NOMO-1 treated with dmso at 0.1 percent for 144 hours (cell line): ENCODE measurements at regions not wholly inside any gene's neighbourhood (a gene's known extent, or its start where the extent isn't known, plus 50 kb on each side); places are given as distances from the start of the nearest gene placed in this dataset.
"Not testable (repeated sequence)": the region's sequence is repeated elsewhere in the genome, so short reads cannot be mapped to it uniquely, and the experiment has no call there.

Experiments
- DNase-seq: peaks from one replicate; lab custom pipeline; 2025; ENCODE audit not compliant: unreplicated experiment; lab: John Stamatoyannopoulos, UW

DNA sequence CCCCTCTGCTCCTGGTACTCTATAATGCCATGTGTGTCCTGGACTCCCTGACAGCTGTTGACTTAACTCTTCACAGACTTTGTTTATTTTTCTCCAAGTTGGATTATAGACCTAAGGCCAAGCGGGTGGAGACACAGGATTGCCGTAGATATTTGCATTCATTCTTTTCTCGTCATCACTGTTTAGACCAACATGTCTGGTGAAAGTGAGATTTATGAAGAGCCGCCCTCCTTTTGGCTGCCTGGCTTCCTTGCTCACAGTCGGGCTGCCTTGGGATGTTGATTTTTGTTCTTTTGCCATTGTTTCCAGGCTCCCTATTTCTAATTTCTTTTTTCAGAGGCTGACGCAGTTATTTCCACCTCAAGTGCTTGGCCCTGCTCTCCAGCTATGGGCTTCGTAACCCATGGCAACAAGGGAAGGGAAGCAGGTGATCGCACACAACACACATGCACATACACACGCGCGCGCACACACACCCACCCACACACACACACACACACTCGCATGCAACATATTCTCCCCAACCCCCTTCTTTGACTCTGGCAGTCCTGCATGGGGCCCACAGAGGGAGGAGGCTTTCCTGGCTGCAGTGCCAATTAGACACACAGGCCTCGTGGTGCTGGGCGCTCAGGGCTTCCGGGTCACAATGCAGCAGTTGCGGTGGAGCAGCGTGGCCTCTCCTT is 296.5 kb downstream of the MTX2 start:
- DNase-seq: no peak

DNA sequence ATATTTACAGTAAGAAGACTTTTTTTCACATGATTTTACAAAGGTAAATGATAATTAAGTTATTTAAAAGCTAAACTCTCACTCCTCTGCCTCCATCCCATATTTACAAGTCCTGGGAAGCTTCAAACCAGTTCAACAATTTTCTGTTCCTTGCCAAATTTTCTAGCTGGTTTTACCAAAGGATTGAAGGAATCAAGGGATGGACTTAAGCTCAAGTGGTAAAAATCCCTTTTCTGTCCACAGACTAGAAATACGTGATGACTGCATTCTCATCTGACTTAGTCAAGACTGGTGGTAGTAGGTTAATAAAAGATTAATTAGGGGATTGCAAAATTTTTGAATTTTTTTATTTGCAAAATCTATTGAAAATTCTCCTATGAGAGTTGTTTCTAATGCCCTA is 297.3 kb downstream of the MTX2 start:
- DNase-seq: no peak

DNA sequence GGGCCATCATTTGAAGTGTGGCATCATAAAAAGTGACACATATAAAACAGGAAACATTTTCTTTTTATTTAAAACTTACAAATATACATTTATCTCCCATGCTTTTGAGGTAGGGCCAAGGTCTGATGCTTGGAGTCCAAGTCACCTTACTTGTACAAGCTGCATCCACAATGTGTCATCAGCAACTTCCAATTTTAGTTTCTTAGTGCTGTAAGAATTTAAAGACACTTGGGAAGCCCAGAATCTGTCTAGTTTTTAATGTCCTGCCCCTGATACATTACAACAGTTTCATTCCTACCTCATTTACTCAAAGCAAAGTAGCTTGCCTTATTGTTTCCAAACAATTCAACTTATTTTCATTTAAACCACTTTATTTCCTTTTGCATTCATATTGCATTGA is 297.7 kb downstream of the MTX2 start:
- DNase-seq: no peak

DNA sequence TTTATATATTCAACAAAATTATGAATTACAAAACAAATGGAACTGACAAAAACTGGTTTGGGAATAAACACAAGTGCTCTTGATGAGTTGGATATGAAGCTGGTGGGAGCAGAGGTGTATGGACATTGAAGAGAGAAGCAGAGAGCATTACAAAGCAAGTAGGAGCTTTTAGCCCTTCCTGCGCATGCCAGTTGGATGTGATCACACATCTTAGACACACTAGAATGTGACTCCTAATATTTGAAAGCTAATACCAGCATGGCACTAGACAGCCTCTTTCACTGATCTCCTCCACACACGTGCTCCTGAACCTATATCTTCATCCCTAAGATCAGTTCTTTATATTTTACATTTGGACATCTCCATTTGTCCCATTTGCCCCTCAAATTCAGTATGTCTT is 298.1 kb downstream of the MTX2 start:
- DNase-seq: no peak

GRCh38 chr2:176569574-176569973 is 300.3 kb downstream of the MTX2 start:
- DNase-seq: no peak

DNA sequence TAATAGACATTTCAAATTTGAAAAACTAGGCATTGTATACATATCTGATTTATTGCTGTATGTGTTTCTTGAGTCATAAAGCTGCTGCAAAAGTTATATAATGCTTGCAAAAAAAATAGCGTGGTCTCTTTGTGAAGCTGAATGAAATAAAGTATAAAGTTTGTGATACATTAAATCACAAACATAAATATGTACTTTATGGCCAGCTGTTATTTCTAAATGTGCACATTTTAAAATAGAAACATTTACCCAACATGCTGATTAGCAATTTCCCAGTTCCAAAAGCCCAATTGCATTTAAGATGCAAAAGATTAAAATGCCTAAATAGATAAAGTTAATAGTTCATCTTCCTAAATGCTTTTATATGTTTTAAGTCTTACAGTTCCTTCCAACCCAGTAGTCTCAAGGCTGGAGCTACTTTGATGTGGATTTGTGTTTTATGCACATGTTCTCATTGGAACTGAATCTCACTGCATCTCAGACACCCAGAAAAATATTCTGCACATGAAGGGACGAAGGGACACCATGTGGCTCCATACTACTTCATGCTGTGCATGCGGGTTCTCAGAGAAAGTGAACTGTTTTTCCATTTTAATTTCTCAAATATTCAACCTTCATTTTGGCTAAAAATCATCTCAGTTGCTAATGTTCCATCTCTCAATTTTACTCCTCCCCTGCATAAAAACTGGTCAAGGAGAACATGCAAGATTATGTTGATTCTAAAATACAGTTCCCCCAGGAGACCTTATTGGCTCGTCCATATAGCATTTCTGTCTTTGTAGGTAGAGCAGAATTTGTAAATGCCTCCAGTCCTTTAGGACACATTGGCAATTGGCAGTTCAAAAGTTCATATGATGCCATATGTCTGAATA is 304.6 kb downstream of the MTX2 start:
- no peak for DNase-seq

GRCh38 chr2:176574484-176575236 is 305.4 kb downstream of the MTX2 start:
- DNase-seq: no peak

DNA sequence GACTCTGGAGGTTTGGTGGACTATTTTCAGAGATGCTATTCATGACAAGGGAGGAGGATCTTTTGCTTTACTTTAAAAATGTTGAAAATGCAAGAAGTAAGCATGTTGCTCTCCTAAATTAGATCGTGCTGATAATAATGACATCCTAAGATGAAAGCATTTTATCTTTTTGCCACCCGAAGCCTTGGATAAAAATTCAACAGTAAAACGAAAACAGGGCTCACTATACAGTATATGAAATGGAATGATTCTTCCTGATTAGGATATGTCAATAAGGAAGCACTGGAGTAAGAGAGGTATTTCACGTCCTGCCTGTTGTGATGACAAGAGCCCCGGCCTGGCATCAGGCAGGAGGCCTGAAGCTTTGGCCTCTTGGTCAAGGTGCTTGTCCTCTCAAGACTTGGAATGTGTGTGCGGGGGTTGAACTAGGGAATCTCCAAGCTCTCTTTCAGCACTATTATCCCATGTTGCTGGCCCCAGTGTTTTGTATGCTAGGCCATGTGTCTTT is 306.0 kb downstream of the MTX2 start:
- no peak for DNase-seq

GRCh38 chr2:176577054-176577453 is 307.8 kb downstream of the MTX2 start:
- no peak for DNase-seq

DNA sequence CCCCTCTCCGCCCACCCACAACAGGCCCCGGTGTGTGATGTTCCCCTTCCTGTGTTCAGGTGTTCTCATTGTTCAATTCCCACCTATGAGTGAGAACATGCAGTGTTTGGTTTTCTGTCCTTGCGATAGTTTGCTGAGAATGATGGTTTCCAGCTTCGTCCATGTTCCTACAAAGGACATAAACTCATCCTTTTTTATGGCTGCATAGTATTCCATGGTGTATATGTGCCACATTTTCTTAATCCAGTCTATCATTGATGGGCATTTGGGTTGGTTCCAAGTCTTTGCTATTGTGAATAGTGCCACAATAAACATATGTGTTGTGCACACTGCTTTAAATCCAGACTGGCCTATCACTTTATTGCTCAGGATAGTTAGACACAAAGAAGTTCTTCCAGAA is 309.1 kb downstream of the MTX2 start:
- DNase-seq: not testable (repeated sequence)

DNA sequence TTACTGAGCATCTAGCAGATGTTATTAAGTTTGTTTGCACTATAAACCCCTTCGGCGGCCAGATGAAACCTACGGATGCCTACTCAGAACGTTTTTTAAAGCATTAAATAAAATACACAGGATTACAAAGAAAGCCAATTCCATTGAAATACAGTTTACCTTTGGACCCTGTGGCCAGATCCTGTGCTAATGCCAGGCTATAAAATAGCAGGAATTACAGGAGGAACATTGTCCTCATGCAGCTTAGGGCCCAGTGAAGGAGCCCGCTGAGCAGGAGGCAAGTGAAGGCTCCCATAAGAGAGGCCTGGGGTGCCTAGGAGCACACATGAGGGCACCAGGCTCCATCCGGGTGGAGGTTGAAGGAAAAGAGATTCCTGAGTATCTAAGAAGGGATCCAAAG is 310.4 kb downstream of the MTX2 start:
- no peak for DNase-seq

GRCh38 chr2:176581557-176582165 is 312.4 kb downstream of the MTX2 start:
- DNase-seq: no peak

DNA sequence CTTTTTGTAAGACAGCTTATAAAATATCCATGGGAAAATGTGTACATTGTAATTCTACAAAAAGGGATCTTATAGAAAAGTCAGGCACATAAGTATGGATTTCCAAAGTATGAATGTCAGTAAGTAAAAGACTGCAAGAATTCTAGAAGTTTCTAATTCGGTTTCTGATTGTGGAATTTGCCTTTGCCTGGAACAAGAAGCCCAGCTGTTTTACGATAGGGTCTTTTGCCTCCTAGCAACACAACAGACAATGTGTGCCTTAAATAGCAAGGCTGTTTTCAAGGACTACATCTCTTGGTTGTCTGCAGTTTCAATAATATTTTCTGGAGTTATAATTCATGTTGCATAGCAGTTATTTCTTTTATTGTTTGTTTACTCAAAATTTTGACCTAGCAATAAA is 312.9 kb downstream of the MTX2 start:
- no peak for DNase-seq

- DNase-seq: no peak
Measured at GRCh38 chr2:176582990-176583481, 313.8 kb downstream of the MTX2 start.

GRCh38 chr2:176583607-176584006 is 314.4 kb downstream of the MTX2 start:
- DNase-seq: no peak

GRCh38 chr2:176584333-176584732 is 315.1 kb downstream of the MTX2 start:
- no peak for DNase-seq

DNA sequence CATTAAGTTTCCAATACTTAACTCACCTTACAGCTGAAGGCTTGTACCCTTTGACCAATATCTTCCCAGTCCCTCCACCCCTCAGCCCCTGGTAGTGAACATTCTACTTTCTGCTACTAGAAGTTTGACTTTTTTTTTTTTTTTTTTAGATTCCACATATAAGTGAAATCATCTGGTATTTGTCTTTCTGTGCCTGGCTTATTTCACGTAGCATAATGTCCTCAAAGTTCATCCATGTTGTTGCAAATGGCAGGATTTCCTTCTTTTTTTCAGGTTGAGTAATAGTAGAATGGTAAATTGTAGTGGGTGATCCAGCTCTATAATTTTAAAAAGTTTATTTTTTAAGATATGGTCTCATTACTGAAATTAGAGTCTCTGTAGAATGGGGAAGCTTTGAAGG is 316.0 kb downstream of the MTX2 start:
- DNase-seq: no peak

GRCh38 chr2:176585791-176586190 is 316.5 kb downstream of the MTX2 start:
- no peak for DNase-seq

DNA sequence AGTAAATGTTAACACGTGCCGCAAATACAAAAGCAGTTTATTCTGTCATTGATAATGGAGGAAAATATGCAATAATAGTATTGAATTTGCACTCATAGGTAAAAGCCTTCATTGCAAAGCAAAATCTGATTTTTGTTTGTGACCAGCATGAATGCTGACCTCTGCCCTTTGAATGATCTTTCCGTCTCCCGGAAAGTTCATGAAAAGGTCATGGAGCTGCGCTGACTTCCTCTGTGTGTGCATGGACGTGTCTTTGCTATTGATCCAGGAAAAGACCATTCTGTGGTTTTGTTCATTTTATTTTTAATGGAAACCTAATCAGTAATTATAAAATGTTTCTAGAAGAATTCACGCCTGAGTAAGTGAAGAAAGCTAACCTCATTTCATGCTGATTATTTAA is 320.0 kb downstream of the MTX2 start:
- no peak for DNase-seq

DNA sequence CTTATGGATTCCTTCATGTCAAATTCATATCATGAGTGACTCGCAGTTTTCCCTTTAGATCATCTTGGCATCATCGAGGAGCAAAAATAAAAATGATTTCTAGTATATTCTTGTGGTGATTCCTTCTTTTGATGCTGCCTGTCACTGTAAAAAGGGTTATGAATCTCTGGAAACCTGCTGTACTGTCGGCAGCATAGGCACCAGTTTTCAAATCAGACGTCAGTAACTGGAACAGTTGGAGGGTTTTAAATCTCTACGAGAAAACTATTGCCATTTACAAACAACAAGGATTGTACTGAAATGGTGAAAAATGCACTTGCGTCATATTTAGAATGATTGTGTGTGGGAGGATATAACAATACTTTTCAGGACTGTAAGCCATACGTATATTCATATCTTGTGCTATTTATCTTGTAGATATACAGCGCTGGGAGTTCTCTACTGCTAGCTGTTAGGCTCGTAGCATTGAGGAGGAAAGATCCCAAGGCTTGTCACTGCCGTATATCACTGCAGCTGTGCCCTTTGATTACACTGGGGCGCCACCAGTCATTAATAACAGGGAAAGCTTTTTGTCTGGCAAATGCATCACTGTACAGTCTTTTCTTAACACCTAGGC is 320.7 kb downstream of the MTX2 start:
- DNase-seq: no peak

- no peak for DNase-seq
Measured at GRCh38 chr2:176592216-176592615, 323.0 kb downstream of the MTX2 start.
